PC-3 (cell line): ENCODE measurements at regions not wholly inside any gene's neighbourhood (a gene's known extent, or its start where the extent isn't known, plus 50 kb on each side); places are given as distances from the start of the nearest gene placed in this dataset.

ENCODE experiments used
- ATAC-seq: fragments of 200-7000 bp; cut with Tn5 transposase; 2 replicates; pipeline ENCODE4 v1.9.1; 2020; ENCODE audit warnings: mild to moderate bottlenecking, moderate library complexity
- BruUV-seq: library from RNA; stranded (reverse); fragments of 400-500 nt; replicated peaks from 2 replicates; lab custom pipeline; 2021; lab: Mats Ljungman, UMichigan
- CTCF ChIA-PET: fragments of 300-600 bp; sonication (Branson Sonifier 250); formaldehyde crosslinking; loops from one replicate; lab custom pipeline; 2022; ENCODE audit warnings: antibody characterized with exemption; lab: Charles Lee
- POLR2A ChIA-PET: fragments of 300-600 bp; sonication (Branson Sonifier 250); formaldehyde crosslinking; loops from one replicate; lab custom pipeline; 2022; ENCODE audit warnings: antibody characterized with exemption; ENCODE audit not compliant: unreplicated experiment; lab: Charles Lee
- DNase-seq: peaks from one replicate; pipeline ENCODE4 v3.0.0-alpha.2; 2015
- H2AFZ ChIP-seq: fragments of 300-600 bp; sonication (generic); 2 replicates; pipeline ENCODE4 v1.6.0; 2016; ENCODE audit warnings: antibody characterized with exemption, low read length
- H3F3A ChIP-seq: fragments of 300-600 bp; sonication (generic); one replicate; pipeline ENCODE4 v1.6.0; 2017; ENCODE audit warnings: antibody characterized with exemption, low read length, control low read depth, mild to moderate bottlenecking; ENCODE audit not compliant: unreplicated experiment
- H3K27ac ChIP-seq: fragments of 300-600 bp; sonication (generic); 2 replicates; pipeline ENCODE4 v1.5.1; 2016; ENCODE audit warnings: mild to moderate bottlenecking, low read length
- H3K27me3 ChIP-seq: fragments of 300-600 bp; sonication (generic); 2 replicates; pipeline ENCODE4 v1.6.1; 2016; ENCODE audit warnings: low read length, mixed read lengths
- H3K36me3 ChIP-seq: fragments of 300-600 bp; sonication (generic); 2 replicates; pipeline ENCODE4 v1.6.1; 2016; ENCODE audit warnings: low read depth, mixed run types, low read length, mixed read lengths
- H3K4me1 ChIP-seq: fragments of 300-600 bp; sonication (generic); 2 replicates; pipeline ENCODE4 v1.5.1; 2016; ENCODE audit warnings: low read length; ENCODE audit not compliant: insufficient read depth
- H3K4me2 ChIP-seq: fragments of 300-600 bp; sonication (generic); 2 replicates; pipeline ENCODE4 v1.6.0; 2016; ENCODE audit warnings: low read length
- H3K4me3 ChIP-seq: fragments of 300-600 bp; sonication (generic); 2 replicates; pipeline ENCODE4 v1.5.1; 2016; ENCODE audit warnings: mild to moderate bottlenecking, low read length, mixed read lengths
- H3K79me2 ChIP-seq: fragments of 300-600 bp; sonication (generic); 2 replicates; pipeline ENCODE4 v1.6.1; 2017; ENCODE audit warnings: low read length, mixed read lengths
- H3K9ac ChIP-seq: fragments of 300-600 bp; sonication (generic); 2 replicates; pipeline ENCODE4 v1.6.0; 2016; ENCODE audit warnings: mild to moderate bottlenecking, low read length
- H3K9me2 ChIP-seq: fragments of 300-600 bp; sonication (generic); replicated peaks from 2 replicates; pipeline ENCODE4 v1.6.1; 2016; ENCODE audit warnings: mixed run types, low read length, mixed read lengths
- H3K9me3 ChIP-seq: fragments of 300-600 bp; sonication (generic); 2 replicates; pipeline ENCODE4 v1.6.1; 2016; ENCODE audit warnings: low read length, mixed read lengths
- H4K20me1 ChIP-seq: fragments of 300-600 bp; sonication (generic); 2 replicates; pipeline ENCODE4 v1.6.1; 2016; ENCODE audit warnings: low read length, mixed read lengths
- EZH2 ChIP-seq: fragments of 300-600 bp; sonication (generic); IDR thresholded peaks from one replicate; pipeline ENCODE4 v1.6.1; 2017; ENCODE audit warnings: antibody characterized with exemption, mild to moderate bottlenecking, low read length; ENCODE audit not compliant: unreplicated experiment
- EZH2phosphoT487 ChIP-seq: fragments of 300-600 bp; sonication (generic); IDR thresholded peaks from 2 replicates; pipeline ENCODE4 v1.6.1; 2018; ENCODE audit warnings: mild to moderate bottlenecking, antibody characterized with exemption, low read length, borderline replicate concordance
- intact Hi-C: fragments of 100-400 bp; cut with micrococcal nuclease; formaldehyde crosslinking; loops from 2 replicates; pipeline ENCODE4 v1.9.0; 2023
- TF ChIP-seq, protein P1 (sequence below): fragments of 300-600 bp; sonication (generic); conservative IDR thresholded peaks from 2 replicates; pipeline ENCODE4 v1.5.1; 2017; ENCODE audit warnings: antibody characterized with exemption, low read depth, mild to moderate bottlenecking, low read length

DNA sequence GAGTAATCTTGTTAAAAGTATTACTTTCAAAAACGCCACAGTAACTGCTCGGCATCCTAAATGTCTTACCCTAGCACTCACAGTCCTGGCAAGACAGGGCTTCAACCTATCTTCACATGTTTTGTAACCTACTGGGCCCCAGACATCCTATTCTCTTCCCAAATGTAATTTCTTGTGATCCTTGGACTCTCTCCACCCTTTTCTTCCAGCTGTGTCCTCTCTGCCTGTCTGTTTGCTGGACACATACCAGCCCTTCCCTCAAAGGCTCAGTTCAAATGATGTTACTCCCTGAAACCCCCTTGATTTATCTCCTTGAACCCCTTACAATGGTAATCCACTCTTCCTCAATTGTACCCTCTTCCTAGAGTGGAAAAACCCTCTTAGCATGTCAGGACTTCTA is 60.1 kb upstream of the CNEP1R1 start:
- no peak for ATAC-seq
- peaks cover 48% of the 10 kb centered on the region for H3K27me3 ChIP-seq

GRCh38 chr16:49967012-49967559 is 57.9 kb upstream of the CNEP1R1 start:
- ATAC-seq (no peak), DNase-seq (no peak)
- Histone ChIP-seq H3K79me2 (no peaks in the 10 kb centered on the region), H3F3A (no peaks in the 10 kb centered on the region), H3K4me1 (no peaks in the 10 kb centered on the region), H3K27me3 (peaks cover 43% of the 10 kb centered on the region), H3K4me3 (no peak overlapping the region), H3K9me2 (no peaks in the 10 kb centered on the region), H3K9ac (no peak overlapping the region), H3K9me3 (no peaks in the 10 kb centered on the region), H3K36me3 (no peaks in the 10 kb centered on the region), H3K27ac (no peak overlapping the region), H4K20me1 (no peaks in the 10 kb centered on the region), H3K4me2 (no peak overlapping the region), H2AFZ (no peak overlapping the region)
- no TSS peak for BruUV-seq
- TF ChIP-seq EZH2 = no peak
- TF ChIP-seq, protein P1, sequence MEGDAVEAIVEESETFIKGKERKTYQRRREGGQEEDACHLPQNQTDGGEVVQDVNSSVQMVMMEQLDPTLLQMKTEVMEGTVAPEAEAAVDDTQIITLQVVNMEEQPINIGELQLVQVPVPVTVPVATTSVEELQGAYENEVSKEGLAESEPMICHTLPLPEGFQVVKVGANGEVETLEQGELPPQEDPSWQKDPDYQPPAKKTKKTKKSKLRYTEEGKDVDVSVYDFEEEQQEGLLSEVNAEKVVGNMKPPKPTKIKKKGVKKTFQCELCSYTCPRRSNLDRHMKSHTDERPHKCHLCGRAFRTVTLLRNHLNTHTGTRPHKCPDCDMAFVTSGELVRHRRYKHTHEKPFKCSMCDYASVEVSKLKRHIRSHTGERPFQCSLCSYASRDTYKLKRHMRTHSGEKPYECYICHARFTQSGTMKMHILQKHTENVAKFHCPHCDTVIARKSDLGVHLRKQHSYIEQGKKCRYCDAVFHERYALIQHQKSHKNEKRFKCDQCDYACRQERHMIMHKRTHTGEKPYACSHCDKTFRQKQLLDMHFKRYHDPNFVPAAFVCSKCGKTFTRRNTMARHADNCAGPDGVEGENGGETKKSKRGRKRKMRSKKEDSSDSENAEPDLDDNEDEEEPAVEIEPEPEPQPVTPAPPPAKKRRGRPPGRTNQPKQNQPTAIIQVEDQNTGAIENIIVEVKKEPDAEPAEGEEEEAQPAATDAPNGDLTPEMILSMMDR = no peak
- TF ChIP-seq EZH2phosphoT487 = no peak
- intact Hi-C loops = no loop called here
- ChIA-PET CTCF (no interaction called here), POLR2A (no interaction called here)

More for the DNA sequence above, 60.1 kb upstream of the CNEP1R1 start:
- Histone ChIP-seq H3K9me2 (no peaks in the 10 kb centered on the region), H3K79me2 (no peaks in the 10 kb centered on the region), H3K9ac (no peak overlapping the region), H3K4me3 (no peak overlapping the region), H3K36me3 (no peaks in the 10 kb centered on the region), H3K27ac (no peak overlapping the region), H4K20me1 (no peaks in the 10 kb centered on the region), H3F3A (no peaks in the 10 kb centered on the region), H3K4me2 (no peak overlapping the region), H3K4me1 (no peaks in the 10 kb centered on the region), H3K9me3 (no peaks in the 10 kb centered on the region), H2AFZ (no peak overlapping the region)
- no peak for TF ChIP-seq EZH2
- no peak for TF ChIP-seq EZH2phosphoT487
- TF ChIP-seq, protein P1 = no peak
- no peak for DNase-seq
- intact Hi-C loops = no loop called here
- CTCF ChIA-PET = no interaction called here
- POLR2A ChIA-PET = no interaction called here
- BruUV-seq = no TSS peak

- no peaks in the 10 kb centered on the region for H3K79me2 ChIP-seq
- no peak overlapping the region for H3K27ac ChIP-seq
- H3K36me3 ChIP-seq = no peaks in the 10 kb centered on the region
- no peak for ATAC-seq
- H3K9me2 ChIP-seq = no peaks in the 10 kb centered on the region
- POLR2A ChIA-PET = no interaction called here
- no peak overlapping the region for H3K4me3 ChIP-seq
- no peaks in the 10 kb centered on the region for H3K4me1 ChIP-seq
- no peak overlapping the region for H3K9ac ChIP-seq
- peaks cover 35% of the 10 kb centered on the region for H3K27me3 ChIP-seq
- CTCF ChIA-PET = no interaction called here
- DNase-seq = no peak
- H3K4me2 ChIP-seq = no peak overlapping the region
- H4K20me1 ChIP-seq = no peaks in the 10 kb centered on the region
- H2AFZ ChIP-seq = no peak overlapping the region
- intact Hi-C loops = no loop called here
- TF ChIP-seq EZH2 (no peak), EZH2phosphoT487 (no peak)
- TF ChIP-seq, protein P1 = no peak
- H3F3A ChIP-seq = no peaks in the 10 kb centered on the region
- no TSS peak for BruUV-seq
- no peaks in the 10 kb centered on the region for H3K9me3 ChIP-seq
Observed at GRCh38 chr16:49969091-49970030, 55.7 kb upstream of the CNEP1R1 start.
